LHCN-M2 (cell line): ENCODE measurements at regions not wholly inside any gene's neighbourhood (a gene's known extent, or its start where the extent isn't known, plus 50 kb on each side); places are given as distances from the start of the nearest gene placed in this dataset.

Source experiments
- DNase-seq: peaks from one replicate; pipeline ENCODE4 v3.0.0-alpha.2; 2012; ENCODE audit warnings: low read depth

DNA sequence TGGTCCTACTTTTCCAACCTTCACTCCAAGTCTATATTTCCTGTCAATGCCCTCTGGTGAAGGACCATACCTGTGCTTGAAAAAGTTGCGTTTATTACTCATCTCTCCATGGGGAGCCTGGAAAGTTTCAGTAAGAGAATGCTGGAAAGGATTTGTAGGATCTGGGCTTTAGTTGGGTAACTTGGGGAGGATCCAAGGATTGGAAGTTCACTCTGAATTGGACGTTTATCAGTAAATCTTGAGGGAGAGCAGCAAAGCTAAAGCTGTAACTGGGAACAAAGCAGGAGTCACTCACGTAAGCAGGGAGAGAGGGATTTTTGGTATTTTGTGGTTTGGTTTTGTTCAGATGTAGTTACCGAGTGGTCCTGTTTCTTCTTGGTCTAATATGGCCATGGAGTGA lies 51.4 kb upstream of the NPVF start:
- no peak for DNase-seq

DNA sequence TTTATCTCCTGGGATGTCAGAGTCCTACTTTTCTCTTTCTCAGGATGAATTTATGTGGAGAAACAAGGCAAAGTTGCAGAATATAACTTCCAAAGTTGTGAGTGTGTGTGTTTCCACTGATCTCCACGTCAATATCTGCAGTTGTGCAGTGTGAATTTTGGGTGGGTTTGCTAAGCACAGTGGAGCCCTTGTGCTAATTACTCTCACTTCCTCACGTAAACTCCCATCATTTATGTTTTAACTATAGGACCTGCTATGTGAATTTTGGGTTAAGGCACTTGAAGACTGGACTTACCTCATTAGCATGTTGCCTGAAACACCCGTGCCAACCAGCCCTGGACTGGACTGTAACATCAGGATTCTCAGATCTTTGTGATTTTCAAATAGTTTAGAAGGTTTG lies 51.9 kb upstream of the NPVF start:
- no peak for DNase-seq

DNA sequence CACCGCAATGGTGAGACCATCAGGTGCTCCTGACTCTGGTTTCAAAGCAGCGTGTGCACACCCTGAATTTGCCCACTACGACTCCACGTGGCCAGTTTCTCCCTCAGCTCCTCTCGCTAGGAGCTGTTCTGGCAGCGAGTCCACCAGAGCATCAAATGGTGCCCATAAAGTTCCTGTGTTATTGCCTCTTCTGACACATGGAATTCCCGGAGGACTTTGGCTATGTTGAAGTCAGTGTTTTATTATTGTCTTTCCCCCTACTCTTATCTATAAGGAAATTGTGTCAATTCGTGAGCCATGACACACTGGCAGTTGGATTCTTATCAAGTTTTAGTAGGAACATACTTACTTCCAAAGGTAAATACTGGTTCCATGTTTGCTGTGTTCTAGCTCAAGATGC lies 53.9 kb upstream of the NPVF start:
- no peak for DNase-seq

DNA sequence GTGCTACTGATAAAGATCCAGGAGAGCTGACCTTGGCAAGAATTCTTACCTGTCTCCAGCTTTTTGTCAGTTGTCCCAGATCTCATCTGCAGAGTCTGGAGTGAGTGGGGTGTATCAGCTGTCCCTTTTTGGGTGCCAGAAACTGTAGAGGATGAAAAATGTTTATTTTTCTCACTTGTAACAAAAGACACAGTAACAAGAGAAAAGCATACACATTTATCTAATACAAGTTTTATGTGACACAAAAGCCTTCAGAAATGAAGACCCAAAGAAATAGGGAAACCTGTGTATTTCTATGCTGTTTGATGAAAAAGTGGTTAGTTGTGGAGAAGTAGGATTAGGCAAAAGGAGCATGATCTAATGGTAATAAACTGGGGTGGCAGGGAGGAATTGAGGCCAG lies 58.5 kb upstream of the NPVF start:
- DNase-seq = no peak

DNA sequence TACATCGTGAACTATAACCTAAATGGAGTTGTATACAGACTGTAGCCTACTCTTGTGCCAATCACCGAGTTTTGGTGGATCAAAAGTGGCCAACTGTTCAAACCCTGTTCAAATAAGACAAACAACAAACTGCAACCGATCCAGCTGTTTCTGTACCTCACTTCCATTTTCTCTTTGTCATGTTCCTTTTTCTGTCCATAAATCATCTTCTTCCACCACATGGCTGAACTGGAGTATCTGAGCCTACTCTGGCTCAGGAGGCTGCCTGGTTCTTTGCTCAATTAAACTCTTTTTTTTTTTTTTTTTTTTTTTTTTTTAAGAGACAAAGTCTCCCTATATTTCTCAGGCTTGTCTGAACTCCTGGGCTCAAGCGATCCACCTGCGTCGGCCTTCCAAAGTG lies 59.0 kb upstream of the NPVF start:
- DNase-seq = peak; percentile 29

DNA sequence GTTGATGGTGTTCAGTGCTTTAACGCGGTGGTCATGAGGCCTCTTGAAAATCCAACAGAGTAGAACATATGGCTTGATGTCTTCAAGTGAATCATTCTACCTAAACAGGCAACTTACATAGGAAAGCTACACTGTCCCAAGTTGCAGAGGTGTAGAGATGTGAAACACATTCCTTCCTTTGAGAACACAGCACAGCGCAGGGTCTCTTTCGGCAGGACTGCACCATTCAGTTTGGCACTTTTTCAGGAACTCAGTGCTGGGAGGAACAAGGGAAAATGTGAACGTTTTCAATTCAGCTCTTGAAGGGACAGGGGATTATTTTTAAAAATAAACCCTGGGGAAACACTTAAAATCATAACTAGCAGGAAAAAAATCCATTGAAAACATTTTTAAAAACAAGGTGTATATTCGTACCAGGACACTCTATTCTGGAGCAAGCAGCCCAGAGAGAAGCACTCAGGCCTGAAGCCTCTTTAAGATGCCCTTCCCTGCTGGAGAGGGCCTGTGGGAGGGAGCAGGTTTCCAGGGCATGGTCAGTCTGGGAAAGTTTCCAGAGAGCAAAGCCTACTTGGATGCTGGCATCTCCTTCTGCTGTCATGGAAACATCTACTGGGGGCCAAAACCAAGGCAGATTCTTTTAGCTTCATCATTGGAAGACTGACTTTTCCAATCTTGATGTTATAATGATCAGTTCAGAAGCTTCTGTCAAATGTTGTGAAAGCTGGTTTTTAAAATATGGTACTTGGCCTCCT lies 60.4 kb upstream of the NPVF start:
- DNase-seq = no peak

DNA sequence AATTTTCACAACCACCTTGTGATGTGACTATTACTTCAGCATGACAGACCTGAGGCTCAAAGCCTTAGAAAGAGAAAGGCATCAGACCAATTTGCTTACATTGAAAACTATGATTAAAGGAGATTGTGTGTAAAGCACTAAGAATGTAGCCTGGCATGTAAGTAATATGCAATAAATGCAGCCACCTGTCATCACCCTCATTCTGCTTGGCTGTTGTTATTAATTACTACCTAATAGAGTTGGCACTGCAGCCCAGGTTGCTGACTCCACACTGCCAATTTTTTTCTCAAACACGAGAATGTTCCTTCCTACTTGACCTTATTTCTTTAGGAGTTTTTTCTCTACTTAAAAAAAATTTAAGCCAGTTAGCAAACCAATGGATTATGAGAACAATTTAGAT lies 61.2 kb upstream of the NPVF start:
- DNase-seq = no peak

DNA sequence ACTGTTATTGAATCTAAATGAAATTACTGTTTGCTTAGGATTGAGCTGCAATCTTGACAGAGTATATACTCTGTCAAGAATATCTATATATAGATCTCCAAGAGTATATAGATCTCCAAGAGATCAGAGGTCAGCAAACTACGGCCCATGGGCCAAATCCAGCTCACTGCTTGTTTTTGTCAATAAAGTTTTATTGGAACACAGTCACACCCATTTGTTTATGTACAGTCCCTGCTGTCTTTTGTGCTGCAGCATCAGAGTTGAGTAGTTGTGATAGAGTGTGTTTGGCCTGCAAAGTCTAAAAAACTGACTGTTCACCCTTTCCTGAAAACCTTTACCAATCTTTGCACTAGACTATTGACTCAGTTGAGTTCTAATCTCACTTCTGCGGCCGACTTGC lies 66.3 kb upstream of the NPVF start:
- no peak for DNase-seq

DNA sequence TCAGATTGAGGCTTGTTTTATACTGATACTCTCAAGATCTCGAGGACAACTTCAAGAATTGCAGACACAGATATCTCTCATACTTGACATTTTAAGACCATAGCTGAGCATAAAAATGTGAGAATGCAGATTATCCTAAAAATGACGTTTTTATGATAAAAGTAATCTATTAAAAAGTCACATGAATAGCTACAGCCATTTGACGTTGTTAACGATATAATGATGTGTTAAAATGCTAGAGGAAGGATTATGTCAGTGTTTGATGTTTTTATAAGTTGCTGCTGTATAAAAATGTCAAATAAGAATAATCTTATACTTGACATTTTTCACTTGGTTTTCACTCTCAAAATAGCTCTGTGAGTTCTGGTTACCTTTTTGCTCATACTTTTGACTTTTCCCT lies 67.1 kb upstream of the NPVF start:
- DNase-seq = no peak

DNA sequence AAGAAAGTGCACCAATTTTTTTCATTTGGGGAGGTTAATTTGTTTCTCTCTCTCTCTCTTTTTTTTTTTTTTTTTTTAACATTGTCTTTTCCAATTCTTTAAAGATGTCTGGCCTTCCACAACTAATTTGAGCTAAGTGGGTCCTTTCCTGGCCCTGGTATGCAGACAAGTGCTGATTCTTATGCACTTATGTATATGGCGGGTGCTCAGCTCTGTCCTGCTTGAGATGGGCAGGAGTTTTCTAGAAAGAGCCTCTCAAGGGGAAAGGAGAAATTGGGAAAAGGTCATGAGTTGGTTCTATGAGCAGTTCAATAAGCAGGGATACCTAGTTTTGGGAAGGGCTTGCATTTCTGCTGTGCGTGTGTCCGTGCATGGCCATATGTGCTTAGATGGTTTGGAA lies 67.8 kb upstream of the NPVF start:
- DNase-seq = no peak

DNA sequence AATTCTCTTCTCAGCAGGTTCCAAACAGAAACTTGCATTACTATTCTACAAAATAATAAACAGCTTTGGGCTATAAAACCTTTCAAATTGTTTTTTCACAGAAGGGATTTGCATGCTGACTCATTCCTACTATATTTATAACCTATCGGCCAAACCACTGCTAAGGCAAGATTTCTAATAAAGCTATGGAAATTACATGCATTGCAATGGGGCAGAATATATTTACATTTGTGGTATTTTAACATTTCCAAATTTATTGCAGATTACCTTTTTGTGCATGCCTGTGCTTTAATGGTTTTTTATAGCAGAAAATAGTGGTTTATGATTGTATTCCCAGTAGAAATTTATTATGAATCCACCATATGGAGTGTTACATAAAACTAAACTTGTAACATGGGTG lies 69.0 kb upstream of the NPVF start:
- DNase-seq = no peak

DNA sequence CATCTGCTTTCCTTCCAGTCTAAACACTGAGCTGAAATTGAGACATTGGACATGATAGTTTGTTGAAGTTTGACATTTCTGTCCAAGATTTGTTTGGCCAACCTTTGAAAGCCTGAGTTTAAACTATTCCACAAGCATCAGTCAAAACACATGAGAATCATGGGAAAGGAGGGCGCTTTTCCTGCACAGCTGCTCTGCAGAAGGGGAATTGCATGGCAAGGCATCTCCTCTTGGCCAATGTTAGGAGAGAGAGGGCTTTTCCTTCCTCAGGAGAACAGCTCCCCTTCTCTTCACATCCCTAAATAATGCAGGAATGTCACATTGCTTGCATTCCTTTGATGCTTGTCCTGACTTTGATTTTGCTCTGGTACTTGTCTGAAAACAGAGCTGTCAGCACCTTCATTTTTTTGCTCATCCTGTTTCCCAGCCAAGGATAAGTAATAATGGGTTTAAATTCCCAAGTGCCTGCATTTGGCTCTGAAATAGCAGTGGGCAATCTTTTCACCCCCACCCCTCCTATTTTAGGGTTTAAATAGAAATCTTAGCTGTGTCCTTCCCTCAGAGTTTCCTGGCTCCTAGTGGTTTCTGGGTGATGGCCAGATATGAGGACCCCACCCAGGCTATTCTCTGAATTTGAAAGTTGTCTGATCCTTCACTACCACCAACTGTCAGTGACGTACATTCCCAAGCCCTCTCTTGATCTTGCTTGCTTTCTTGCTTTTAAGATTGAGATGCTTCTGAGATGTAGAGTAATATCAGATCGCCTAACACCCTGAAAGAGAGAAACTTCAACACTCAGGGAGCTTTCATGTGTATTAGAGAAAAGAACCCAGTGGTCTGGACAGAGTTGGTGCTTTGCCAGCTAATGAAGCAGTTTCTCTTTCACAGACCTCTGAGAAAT lies 75.2 kb upstream of the NPVF start:
- DNase-seq = no peak

DNA sequence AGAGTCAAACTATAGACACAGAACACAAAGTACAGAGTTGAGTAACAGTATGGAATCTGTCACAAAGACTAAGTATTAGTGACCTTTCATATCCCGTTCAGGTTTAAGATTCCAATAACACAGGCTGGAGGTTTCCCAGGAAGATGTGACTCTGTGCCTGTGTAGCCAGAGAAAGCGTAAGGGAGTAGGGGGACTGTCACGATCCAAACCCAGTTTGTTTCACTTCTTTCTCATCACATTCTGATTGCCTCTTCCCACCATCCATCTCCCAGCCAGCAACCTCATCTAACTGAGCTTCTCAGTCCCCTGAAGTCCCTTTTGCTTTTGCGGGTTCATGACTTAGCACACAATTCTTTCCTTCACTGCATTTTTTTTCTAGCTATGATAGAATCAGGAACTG lies 76.4 kb upstream of the NPVF start:
- DNase-seq = no peak

DNA sequence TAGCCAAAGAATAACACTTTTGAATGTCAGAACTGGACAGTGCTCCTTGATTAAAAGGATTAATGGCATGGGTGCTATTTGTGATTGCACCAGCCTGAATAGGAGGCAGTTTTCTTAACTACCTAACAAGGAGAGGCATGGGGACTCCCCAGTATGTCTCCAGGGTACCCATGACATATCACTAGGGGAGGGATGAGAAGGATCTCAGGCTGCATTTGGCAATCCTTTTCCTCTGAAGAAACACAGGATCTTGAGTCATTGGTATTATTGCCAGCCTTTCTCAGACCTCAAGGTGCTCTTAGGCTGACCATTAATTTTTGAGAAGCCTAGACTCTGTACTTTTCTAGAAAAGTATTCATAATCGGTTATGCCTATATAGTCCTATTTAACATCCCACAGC lies 77.5 kb upstream of the NPVF start:
- no peak for DNase-seq

DNA sequence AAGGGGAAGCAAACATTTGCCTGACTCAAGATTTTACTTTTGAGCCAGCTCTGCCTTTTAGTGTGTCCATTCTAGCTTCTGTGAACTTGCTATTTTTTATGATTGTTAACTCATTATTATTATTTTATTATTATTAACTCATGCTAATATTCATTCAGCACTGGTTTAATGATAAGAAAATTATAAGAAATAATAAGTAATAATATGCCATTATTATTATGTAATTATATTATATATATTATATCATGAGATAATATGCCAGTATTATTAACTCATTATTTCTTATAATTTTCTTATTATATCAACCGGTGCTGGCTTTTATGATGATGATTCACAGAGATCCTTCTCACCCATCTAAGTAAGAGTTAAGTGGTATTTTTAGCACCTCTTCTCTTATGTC lies 79.3 kb upstream of the NPVF start:
- DNase-seq = no peak

DNA sequence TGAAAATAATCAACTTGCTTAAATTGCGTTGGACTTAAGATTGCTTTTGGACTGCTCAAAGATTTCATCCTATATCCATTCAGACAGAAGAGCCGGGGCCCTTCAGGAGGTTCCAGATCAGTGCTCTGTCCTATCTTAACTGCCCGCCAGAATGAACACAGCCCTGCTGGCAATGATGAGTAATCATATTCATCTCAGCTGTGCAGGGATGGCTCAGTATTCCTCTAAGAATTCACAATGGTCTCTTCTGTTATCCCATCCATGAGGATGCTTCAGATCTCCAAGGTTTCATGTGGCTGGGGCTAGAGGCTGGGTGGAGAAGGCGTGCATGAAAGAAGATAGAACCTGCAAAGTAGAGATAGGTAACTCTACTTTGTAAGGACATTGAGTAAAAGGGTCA lies 80.0 kb upstream of the NPVF start:
- DNase-seq = no peak

DNA sequence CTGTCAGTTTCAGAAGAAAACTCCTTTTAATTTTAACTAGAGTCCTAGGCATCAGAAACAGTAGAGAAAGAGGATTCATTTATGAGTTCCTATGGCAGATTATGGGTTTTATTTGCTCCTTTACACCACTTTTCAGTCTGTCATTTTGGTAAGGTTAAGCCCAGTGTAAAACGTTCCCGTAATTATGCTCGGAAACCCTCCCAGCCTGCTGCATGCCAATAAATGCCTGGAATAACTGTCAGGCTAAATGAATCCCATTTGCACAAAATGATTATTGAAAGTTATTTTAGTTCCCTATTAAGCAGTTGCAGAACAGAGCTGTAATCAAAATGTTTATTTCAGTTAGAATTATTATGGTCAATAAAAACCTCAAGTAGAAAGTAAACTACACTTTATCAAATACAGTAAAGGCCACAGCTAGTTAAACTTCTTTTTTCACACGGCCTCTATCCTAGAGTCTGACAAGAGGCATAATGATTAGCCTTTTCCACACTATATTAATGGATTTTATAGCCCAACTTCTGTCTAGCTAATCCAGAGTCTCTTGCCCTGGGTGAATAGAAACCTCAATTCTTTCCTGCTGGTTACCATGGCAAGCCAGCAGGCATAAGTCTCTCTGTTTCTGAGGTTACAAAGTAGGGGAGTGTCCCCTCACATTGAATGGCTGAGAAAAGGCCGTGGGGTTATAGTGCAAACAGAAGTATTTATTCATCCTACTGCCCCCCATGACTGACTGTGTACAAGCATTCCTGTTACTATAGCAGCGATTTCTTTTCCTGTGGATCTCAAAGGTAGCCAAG lies 80.8 kb upstream of the NPVF start:
- no peak for DNase-seq

DNA sequence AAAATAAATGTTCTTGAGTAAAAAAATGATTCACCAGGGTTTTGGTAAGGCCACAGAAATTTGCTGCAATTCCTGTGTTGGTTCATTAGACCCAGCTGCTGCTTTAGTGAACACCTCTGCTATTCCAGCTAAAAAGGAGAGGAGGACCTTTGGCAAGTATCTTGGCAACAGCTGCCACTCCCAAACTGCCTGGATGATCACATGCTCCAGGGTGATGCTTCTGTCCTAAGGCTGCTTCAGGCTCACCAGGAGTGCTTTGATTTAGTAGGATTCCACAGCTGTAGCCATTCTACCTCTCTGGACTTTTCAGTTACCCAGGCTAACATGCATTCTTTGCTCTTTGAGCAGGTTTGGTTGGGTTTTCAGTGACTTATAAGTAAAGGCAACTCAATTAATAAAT lies 82.6 kb upstream of the NPVF start:
- no peak for DNase-seq

DNA sequence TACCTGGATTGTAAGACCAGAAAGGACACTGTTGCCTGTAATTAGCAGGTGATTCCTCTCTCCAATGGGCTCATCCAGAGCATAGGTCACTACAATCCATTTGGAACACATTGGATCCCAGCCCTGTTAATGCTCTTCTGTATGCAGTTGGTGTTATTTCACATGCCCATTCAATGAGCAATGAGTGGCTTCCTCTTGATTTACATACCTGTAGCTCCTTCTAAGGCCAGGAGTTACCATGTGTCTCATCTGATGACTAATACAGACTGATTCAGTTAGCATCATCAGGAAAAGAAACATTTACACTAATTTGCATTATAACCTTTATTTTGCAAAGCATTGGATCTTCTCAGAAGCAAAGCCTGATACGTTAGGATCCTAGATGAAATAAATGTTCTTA lies 83.1 kb upstream of the NPVF start:
- DNase-seq = no peak

DNA sequence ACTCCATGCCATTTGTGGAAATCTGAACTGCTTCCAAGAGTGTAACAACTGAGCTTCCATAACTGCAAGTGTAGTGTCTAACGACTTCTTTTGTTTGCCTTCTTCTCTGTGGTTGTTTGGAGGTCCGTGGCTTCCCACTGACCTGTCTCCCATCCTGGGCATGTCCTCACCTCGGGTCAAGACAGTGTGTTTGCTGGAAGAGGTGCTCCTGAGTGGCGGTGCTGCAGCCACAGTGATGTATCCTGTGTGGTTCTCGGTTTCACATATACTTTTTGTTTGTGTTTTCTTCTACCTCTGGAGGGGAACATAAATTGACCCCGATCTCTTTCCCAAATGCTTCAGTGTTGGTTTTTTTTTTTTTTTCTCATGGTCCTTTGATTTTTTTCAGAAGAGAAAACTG lies 84.7 kb upstream of the NPVF start:
- no peak for DNase-seq

DNA sequence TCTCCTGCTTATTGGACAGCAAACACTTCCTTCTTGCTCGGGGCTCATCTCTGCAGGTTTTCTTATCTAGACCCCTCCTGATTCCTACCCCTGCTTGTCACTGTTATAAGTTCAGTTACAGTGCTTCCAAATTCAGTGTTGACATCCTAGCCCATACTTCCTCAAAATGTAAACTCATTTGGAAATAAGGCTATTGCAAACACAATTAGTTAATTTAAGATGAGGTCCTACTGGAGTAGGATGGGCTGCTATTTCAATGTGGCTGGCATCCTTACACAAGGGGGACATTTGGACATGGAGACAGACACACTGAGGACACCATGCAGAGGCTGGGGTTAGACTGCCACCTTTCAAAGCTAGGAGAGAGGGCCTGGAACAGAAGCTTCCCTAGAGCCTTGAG lies 85.2 kb upstream of the NPVF start:
- DNase-seq = no peak

DNA sequence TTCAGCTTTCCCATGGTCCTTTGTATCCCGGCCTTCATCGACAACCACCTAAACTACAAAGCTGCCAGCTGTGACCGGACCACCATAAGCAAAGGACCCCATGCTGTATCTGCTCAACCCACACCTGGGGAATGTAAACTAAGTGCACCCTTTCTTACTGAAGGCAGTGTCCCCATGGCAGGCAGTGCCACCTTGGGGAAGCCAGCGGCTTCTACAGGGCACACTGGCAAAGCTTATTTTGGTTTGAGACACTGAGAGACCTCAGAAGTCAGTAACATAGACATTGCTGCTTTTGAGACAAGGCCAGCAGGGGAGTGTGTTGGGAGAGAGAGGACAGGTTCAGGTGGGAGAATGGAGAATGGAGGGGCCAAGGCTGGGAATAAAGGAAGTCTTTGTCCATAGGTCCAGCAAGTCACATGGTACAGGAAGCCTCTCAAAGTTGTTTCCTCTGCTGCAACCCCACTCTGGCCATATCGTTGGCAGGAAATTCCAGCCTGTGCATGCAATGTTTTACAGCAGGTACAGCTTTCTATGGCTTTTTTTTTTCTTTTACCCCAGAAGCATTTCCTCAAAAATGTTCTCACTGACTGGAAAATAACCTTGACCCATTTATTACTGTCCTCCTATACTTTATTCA lies 85.9 kb upstream of the NPVF start:
- no peak for DNase-seq
